Activated B cell treated with CpG ODN at 0.5 μM for 24 hours (primary cell): ENCODE measurements at regions not wholly inside any gene's neighbourhood (a gene's known extent, or its start where the extent isn't known, plus 50 kb on each side); places are given as distances from the start of the nearest gene placed in this dataset.

Source experiments
- ATAC-seq: fragments of 200-7000 bp; cut with Tn5 transposase; one replicate; pipeline ENCODE4 v1.10.0; 2021; ENCODE audit warnings: low read depth, mild to moderate bottlenecking, moderate library complexity
- CTCF ChIA-PET: fragments of 350-600 bp; sonication (Branson Sonifier 250); formaldehyde crosslinking; loops from one replicate; lab custom pipeline; 2021; ENCODE audit warnings: antibody characterized with exemption; lab: Charles Lee
- POLR2A ChIA-PET: fragments of 350-600 bp; sonication (Branson Sonifier 250); formaldehyde crosslinking; loops from one replicate; lab custom pipeline; 2021; ENCODE audit warnings: antibody characterized with exemption; lab: Charles Lee
- DNase-seq: peaks from one replicate; pipeline ENCODE4 v3.0.0; 2022
- H3K27ac Mint-ChIP-seq: one replicate; pipeline ENCODE4 v1.8.0; 2020; ENCODE audit warnings: mixed read lengths
- H3K27me3 Mint-ChIP-seq: one replicate; pipeline ENCODE4 v1.8.0; 2021; ENCODE audit warnings: mixed read lengths
- H3K36me3 Mint-ChIP-seq: one replicate; pipeline ENCODE4 v1.8.0; 2021; ENCODE audit warnings: low read depth, mixed read lengths
- H3K4me1 Mint-ChIP-seq: one replicate; pipeline ENCODE4 v1.8.0; 2021; ENCODE audit warnings: mixed read lengths
- H3K4me3 Mint-ChIP-seq: one replicate; pipeline ENCODE4 v1.8.0; 2020; ENCODE audit warnings: mild to moderate bottlenecking, mixed read lengths
- H3K9me3 Mint-ChIP-seq: one replicate; pipeline ENCODE4 v1.8.0; 2020; ENCODE audit warnings: mixed read lengths
- CTCF ChIP-seq: fragments of 200-600 bp; IDR thresholded peaks from one replicate; pipeline ENCODE4 v1.8.0; 2022; ENCODE audit warnings: antibody characterized with exemption, mild to moderate bottlenecking
- intact Hi-C: fragments of 100-400 bp; cut with micrococcal nuclease; formaldehyde crosslinking; loops from one replicate; pipeline ENCODE4 v1.15.1; 2024

GRCh38 chr2:18664421-18664820 lies 75.1 kb upstream of the NT5C1B start:
- CTCF ChIA-PET, result no interaction called here
- ATAC-seq (no peak), DNase-seq (no peak)
- H3K27ac Mint-ChIP-seq, result no peak overlapping the region
- no peak for TF ChIP-seq CTCF
- no peaks in the 10 kb centered on the region for H3K36me3 Mint-ChIP-seq
- peaks cover 3% of the 10 kb centered on the region for H3K9me3 Mint-ChIP-seq
- no peaks in the 10 kb centered on the region for H3K27me3 Mint-ChIP-seq
- intact Hi-C loops, result no loop called here
- POLR2A ChIA-PET, result no interaction called here
- no peaks in the 10 kb centered on the region for H3K4me1 Mint-ChIP-seq
- no peak overlapping the region for H3K4me3 Mint-ChIP-seq

GRCh38 chr2:18663861-18664260 lies 74.5 kb upstream of the NT5C1B start:
- H3K4me3 Mint-ChIP-seq, result no peak overlapping the region
- H3K27me3 Mint-ChIP-seq, result no peaks in the 10 kb centered on the region
- TF ChIP-seq CTCF, result no peak
- no peaks in the 10 kb centered on the region for H3K36me3 Mint-ChIP-seq
- H3K9me3 Mint-ChIP-seq, result peaks cover 3% of the 10 kb centered on the region
- DNase-seq, result no peak
- no peak for ATAC-seq
- H3K4me1 Mint-ChIP-seq, result no peaks in the 10 kb centered on the region
- H3K27ac Mint-ChIP-seq, result no peak overlapping the region
- POLR2A ChIA-PET, result no interaction called here
- intact Hi-C loops, result no loop called here
- CTCF ChIA-PET, result no interaction called here

GRCh38 chr2:18662689-18663088 lies 73.3 kb upstream of the NT5C1B start:
- Mint-ChIP-seq H3K9me3 (peaks cover 3% of the 10 kb centered on the region), H3K27ac (no peak overlapping the region), H3K4me3 (no peak overlapping the region), H3K36me3 (no peaks in the 10 kb centered on the region), H3K4me1 (no peaks in the 10 kb centered on the region), H3K27me3 (no peaks in the 10 kb centered on the region)
- intact Hi-C loops, result no loop called here
- DNase-seq (no peak), ATAC-seq (no peak)
- TF ChIP-seq CTCF, result no peak
- ChIA-PET POLR2A (interaction anchor here (0.6 kb wide), 1 partner anchor 55 kb away, joined by 4 read pairs; no protein-coding TSS in a partner anchor), CTCF (no interaction called here)

DNA sequence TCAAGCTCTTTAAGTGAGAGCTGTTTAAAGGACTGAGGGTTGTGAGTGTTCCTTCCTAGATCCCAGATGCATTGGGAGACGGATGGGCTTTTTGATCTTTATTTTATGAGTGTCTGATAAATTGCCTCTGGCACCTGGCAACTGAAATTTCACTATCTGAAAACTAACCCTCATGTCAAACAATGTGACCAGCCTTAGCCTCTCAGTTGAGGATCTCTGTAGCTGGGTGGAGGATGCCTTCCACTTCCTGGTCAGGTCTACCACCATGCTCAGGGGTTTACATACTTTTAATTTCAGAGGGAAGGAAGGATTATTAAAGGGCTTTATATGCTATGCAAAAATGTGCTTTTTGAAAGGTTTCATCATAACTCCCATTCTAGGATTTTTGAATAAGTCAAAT lies 70.5 kb upstream of the NT5C1B start:
- Mint-ChIP-seq H3K4me3 (no peak overlapping the region), H3K36me3 (no peaks in the 10 kb centered on the region), H3K27me3 (no peaks in the 10 kb centered on the region), H3K9me3 (no peaks in the 10 kb centered on the region), H3K4me1 (no peaks in the 10 kb centered on the region), H3K27ac (no peak overlapping the region)
- ChIA-PET CTCF (no interaction called here), POLR2A (no interaction called here)
- TF ChIP-seq CTCF, result no peak
- ATAC-seq (no peak), DNase-seq (no peak)
- intact Hi-C loops, result no loop called here

DNA sequence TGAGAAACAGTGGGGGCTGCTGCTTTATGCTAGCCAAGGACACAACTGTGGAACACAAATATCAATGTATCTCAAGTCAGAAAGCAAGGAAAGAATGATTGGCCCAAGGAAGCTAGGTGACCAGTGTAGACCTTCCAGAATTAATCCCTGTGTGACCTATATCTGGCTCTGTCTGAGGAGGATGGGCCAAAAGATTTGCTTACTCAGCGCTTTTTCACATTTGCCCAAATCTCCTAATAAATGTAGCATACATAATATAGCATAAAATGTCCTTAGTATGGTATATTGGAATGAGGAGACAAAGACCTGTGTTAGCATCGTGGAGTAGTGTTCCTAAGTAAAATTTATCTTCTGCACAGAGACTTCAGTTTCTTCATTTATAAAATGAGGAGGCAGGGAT lies 66.7 kb upstream of the NT5C1B start:
- H3K27me3 Mint-ChIP-seq, result no peaks in the 10 kb centered on the region
- no peaks in the 10 kb centered on the region for H3K9me3 Mint-ChIP-seq
- H3K27ac Mint-ChIP-seq, result no peak overlapping the region
- ChIA-PET CTCF (no interaction called here), POLR2A (no interaction called here)
- no peak for ATAC-seq
- H3K4me3 Mint-ChIP-seq, result no peak overlapping the region
- no peak for TF ChIP-seq CTCF
- no peaks in the 10 kb centered on the region for H3K4me1 Mint-ChIP-seq
- no peaks in the 10 kb centered on the region for H3K36me3 Mint-ChIP-seq
- intact Hi-C loops, result no loop called here
- no peak for DNase-seq
